ENCODE measurements at regions not wholly inside any gene's neighbourhood (a gene's known extent, or its start where the extent isn't known, plus 50 kb on each side); places are given as distances from the start of the nearest gene placed in this dataset.

DNA sequence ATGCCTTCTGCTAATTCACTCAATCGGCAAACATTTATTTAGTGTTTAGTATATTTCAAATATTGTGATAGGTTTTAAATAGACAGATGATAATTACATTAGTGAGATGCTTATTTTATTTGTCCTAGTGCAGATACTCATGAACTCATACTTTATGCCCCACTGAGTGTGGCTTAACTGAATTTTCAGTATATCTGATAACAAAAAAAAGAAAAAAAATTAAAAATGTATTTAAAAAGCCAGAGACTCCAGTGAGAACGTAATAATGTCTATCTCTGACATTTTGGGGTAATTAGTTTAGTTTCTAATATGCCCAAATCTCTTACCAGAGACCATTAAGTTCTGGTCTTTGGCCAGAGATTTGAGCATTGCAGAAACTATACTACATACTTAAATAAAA is 332.6 kb upstream of the CHORDC1 start:
- DNase-seq (ENCODE audit: low spot score), result no peak

GRCh38 chr11:90542092-90542491 is 319.2 kb upstream of the CHORDC1 start:
- DNase-seq (ENCODE audit: low spot score), result no peak

GRCh38 chr11:90536301-90536700 is 313.5 kb upstream of the CHORDC1 start:
- no peak for DNase-seq (ENCODE audit: low spot score)

DNA sequence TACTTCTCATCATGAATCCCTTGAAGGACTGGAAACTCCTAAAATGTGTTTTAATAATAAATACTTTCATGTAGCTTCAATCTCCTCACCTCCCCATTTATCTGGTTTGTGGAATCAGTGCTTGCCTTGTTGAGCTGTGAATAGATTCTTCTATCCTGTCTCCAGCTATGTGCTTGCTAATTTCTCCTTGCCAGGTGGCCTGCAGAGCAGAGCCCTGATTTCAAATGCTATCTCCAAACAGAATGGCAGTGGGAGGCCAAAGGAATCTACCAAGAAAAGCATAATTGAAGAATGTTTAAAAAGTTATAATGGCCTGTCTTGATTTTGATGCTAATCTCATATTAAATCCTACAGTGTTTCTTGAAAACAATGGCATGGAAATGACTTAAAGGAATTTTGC is 309.3 kb upstream of the CHORDC1 start:
- DNase-seq (ENCODE audit: low spot score), result no peak

- no peak for DNase-seq (ENCODE audit: low spot score)
Measured at GRCh38 chr11:90531001-90531400, 308.2 kb upstream of the CHORDC1 start.

DNA sequence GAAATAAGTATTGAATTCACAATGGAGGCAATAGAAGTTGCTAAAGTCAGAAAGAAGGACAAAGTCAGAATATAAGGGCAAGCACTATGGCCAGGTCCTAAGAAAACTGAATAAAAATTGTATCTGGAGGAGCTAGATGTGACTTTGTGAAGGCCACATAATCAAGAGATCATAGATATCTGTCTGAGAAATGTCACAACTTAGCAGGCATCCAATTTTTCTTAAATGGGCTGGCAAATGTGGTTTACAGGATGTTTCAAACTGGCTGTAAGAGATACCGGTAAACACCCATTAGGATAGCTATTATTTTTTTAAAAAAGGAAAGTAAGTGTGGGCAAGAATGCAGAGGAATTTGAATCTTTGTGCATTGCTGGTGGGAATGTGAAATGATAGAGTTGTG is 303.1 kb upstream of the CHORDC1 start:
- DNase-seq (ENCODE audit: low spot score), result no peak

- DNase-seq (ENCODE audit: low spot score), result no peak
Measured at GRCh38 chr11:90512846-90513245, 290.0 kb upstream of the CHORDC1 start.

GRCh38 chr11:90510839-90511238 is 288.0 kb upstream of the CHORDC1 start:
- DNase-seq (ENCODE audit: low spot score), result no peak

DNA sequence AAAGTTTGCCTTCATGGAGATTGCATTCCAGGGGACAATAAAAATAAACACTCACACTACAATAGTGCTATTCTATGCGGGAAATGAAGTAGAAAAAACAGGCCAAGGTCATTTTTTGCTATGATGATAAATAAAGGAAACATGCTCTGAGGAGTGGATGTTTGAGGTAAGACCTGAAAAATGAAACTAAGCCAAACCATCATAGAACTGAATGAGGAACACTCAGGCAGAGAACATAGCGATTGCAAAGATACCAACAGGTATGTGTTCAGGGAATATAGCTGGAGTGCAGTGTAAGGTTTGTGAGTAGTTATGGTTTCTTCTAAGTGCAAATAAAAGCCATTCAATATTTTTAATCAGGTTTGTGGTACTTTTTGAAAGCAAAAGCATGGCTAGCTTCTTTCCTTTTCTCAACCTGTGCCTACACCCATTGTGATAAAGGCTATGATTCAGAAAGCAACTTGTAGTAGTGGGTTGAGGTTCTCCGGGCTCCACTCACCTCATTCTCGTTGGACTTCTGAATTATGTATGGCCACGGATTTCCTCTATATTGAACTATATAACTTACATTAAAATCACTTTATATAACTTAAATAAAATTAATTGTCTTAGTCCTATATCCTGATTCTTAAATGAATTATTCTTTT is 278.2 kb upstream of the CHORDC1 start:
- DNase-seq (ENCODE audit: low spot score), result no peak

GRCh38 chr11:90496722-90497121 is 273.9 kb upstream of the CHORDC1 start:
- DNase-seq (ENCODE audit: low spot score), result no peak

- no peak for DNase-seq (ENCODE audit: low spot score)
Measured at GRCh38 chr11:90493379-90493778, 270.5 kb upstream of the CHORDC1 start.

DNA sequence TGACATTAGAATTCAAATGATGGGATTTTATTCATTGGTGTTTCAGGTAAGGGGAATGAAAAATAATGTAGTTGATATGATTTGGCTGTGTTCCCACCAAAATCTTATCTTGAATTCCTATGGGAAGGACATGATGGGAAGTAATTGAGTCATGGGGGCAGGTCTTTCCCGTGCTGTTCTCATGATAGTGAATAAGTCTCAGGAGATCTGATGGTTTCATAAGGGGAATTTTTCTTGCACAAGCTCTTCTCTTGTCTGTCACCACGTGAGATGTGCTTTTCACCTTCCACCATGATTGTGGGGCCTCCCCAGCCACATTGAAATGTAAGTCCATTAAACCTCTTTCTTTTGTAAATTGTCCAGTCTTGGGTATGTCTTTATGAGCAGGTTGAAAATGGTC is 268.6 kb upstream of the CHORDC1 start:
- no peak for DNase-seq (ENCODE audit: low spot score)

GRCh38 chr11:90476442-90477007 is 253.7 kb upstream of the CHORDC1 start:
- DNase-seq (ENCODE audit: low spot score), result peak; percentile 29

- no peak for DNase-seq (ENCODE audit: low spot score)
Measured at GRCh38 chr11:90468923-90469322, 246.1 kb upstream of the CHORDC1 start.

DNA sequence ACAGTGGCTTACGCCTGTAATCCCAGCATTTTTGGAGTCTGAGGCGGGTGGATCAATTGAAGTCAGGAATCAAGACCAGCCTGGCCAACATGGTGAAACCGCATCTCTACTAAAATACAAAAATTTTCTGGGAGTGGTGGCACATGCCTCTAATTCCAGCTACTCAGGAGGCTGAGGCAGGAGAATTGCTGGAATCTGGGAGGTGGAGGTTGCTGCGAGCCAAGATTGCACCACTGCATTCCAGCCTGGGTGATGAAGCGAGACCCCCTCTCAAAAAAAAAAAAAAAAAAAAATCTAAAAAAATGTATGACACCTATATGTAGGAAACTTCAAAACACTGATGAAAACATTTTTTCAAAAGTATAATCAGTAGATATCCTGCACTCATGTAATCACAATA is 242.7 kb upstream of the CHORDC1 start:
- no peak for DNase-seq (ENCODE audit: low spot score)

- DNase-seq (ENCODE audit: low spot score), result peak; percentile 22
Measured at GRCh38 chr11:90455347-90455920, 232.6 kb upstream of the CHORDC1 start.

DNA sequence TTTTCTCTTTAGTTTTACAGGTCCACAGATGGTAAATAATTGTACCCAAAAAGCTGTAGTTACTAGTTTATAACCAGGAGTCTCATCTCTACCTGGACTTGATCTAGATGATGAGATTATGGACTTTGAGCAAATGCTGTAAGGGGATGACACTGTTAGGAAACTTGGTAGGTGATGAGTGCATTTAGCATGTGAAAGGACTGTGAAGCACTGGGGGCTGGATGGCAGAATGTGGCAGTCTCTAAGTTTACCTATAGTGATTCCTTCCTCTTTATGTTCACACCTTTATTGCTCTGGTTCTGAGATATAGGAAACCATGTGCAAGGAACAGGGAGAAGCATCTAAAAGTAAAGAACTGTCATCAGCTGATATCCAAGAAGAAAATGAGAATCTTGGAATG is 230.7 kb upstream of the CHORDC1 start:
- no peak for DNase-seq (ENCODE audit: low spot score)

DNA sequence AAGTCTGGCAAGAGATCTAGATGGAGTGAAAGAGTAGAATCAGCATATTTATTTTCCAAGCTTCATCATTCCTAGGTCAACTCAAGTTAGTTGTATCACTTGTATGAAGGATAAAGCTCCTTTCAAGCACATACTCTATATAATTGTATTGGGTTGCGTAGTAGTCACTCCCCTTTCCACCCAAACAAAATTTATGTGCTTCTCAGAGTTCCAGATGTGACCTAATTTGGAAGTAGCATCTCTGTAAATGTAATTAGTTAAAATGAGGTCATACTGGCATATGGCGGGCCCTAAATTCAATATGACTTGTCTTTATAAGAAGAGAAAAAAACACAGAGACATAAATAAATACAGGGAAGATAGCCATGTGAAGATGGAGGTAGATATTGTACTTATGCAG is 226.8 kb upstream of the CHORDC1 start:
- no peak for DNase-seq (ENCODE audit: low spot score)

- no peak for DNase-seq (ENCODE audit: low spot score)
Measured at GRCh38 chr11:90448256-90448655, 225.4 kb upstream of the CHORDC1 start.

- DNase-seq (ENCODE audit: low spot score), result no peak
Measured at GRCh38 chr11:90447618-90448017, 224.8 kb upstream of the CHORDC1 start.

DNA sequence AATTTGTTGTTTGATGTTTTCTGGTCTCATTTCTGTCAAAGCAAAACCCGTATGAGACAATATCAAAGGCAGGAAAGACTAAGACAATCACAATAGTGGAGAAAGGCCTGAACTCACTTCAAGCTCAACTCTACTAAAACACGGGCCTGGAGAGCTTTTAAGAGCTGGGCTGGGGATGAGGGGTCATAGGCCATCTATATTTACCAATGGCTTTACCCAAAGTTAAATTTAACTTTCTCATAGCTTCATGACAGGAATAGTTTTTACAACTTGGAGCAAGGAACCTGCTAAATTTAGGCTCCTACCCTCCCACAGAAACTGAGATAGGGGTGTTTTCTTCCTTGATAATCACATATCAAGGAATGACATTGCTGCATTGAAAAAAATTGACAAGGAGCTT is 223.4 kb upstream of the CHORDC1 start:
- DNase-seq (ENCODE audit: low spot score), result no peak

DNA sequence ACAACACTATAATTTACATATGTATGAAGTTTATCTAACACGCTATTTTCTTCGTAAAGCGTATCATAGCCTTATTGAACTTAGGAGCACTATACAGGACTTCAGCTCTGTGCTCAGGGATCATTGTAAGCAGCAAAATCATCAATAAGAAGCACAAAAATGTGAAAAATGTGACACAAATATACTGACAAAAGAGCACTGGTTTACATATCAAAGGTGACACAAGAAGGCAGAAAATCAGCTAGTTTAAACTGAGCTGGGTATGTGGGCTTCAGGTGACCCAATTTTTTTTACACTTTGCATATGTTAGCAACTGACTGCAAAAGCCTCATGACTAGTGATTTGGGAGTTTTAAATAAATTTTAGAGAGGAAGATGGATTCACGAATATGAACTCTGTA is 215.2 kb upstream of the CHORDC1 start:
- DNase-seq (ENCODE audit: low spot score), result no peak

- no peak for DNase-seq (ENCODE audit: low spot score)
Measured at GRCh38 chr11:90434858-90435257, 212.0 kb upstream of the CHORDC1 start.

DNA sequence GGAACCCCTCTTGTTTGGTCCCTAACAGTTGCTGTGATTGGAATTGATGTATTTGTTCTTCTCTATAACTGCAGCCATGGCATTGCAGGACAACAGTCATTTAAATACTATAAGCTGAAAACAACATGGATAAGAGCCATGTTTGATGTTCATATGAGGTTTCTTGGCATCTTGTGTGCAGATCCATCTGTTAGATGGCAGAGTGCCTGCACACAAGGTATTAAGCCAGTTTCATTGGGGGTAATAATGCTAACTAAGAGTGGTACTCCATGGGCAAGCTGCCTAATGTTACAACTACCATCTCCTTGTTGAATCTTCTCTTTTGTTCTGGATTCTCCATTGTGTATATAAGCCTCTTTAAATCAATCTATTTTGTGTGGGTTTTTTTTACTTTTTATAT is 206.0 kb upstream of the CHORDC1 start:
- DNase-seq (ENCODE audit: low spot score), result no peak

Data from mucosa of gallbladder (tissue), 1 donor.